ENCODE measurements at regions not wholly inside any gene's neighbourhood (a gene's known extent, or its start where the extent isn't known, plus 50 kb on each side); places are given as distances from the start of the nearest gene placed in this dataset.

- Histone ChIP-seq H3K36me3 (ENCODE audit: low read depth) (no peaks in the 10 kb centered on the region), H4K20me1 (ENCODE audit: insufficient read depth) (no peaks in the 10 kb centered on the region), H3K4me3 (no peak overlapping the region), H3K27me3 (ENCODE audit: insufficient read depth, low read depth) (no peaks in the 10 kb centered on the region), H3K9me2 (ENCODE audit: insufficient read depth) (no peaks in the 10 kb centered on the region), H3K9me3 (ENCODE audit: insufficient read depth, low read depth) (no peaks in the 10 kb centered on the region; the same call in 1 of the 2 replicates), H3F3A (ENCODE audit: insufficient read depth, low read depth) (no peaks in the 10 kb centered on the region), H3K79me2 (ENCODE audit: low read depth) (no peaks in the 10 kb centered on the region), H3K4me2 (no peak overlapping the region), H3K4me1 (replicated peaks; ENCODE audit: insufficient read depth) (no peaks in the 10 kb centered on the region), H2AFZ (no peak overlapping the region), H3K27ac (no peak overlapping the region)
- intact Hi-C loops (cut with micrococcal nuclease; ENCODE audit: unreplicated experiment) = no loop called here
- CTCF ChIA-PET = no interaction called here
- no TSS peak for BruUV-seq (replicated peaks)
- POLR2A ChIA-PET (ENCODE audit: unreplicated experiment) = no interaction called here
- DNase-seq = no peak
- TF ChIP-seq, protein P1, sequence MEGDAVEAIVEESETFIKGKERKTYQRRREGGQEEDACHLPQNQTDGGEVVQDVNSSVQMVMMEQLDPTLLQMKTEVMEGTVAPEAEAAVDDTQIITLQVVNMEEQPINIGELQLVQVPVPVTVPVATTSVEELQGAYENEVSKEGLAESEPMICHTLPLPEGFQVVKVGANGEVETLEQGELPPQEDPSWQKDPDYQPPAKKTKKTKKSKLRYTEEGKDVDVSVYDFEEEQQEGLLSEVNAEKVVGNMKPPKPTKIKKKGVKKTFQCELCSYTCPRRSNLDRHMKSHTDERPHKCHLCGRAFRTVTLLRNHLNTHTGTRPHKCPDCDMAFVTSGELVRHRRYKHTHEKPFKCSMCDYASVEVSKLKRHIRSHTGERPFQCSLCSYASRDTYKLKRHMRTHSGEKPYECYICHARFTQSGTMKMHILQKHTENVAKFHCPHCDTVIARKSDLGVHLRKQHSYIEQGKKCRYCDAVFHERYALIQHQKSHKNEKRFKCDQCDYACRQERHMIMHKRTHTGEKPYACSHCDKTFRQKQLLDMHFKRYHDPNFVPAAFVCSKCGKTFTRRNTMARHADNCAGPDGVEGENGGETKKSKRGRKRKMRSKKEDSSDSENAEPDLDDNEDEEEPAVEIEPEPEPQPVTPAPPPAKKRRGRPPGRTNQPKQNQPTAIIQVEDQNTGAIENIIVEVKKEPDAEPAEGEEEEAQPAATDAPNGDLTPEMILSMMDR (conservative IDR thresholded peaks at IDR 0.05) = no peak
Measured at GRCh38 chr6:48883116-48883515, 579.9 kb downstream of the MMUT start.

DNA sequence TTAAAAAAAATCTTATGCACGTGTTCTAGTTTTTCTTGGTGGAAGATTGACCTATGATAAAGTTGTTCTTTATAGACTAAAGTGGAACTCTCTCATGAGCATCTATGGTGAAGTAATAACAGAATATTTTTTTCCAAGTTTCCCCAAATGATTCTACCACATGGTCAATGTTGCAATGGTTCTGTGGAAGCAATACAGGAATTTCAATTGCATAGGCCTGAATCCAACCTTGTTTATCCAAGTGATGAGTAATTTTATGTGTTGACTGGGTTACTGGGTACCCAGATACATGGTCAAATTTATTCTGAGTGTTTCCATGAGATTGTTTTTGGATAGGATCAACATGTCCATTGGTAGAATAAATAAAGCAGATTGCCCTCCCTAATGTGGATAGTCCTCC is 581.5 kb downstream of the MMUT start:
- no peaks in the 10 kb centered on the region; the same call in 1 of the 2 replicates for H3K9me3 ChIP-seq (ENCODE audit: insufficient read depth, low read depth)
- CTCF ChIA-PET = no interaction called here
- BruUV-seq (replicated peaks) = no TSS peak

GRCh38 chr6:48869595-48869994 is 593.5 kb downstream of the MMUT start:
- intact Hi-C loops (cut with micrococcal nuclease; ENCODE audit: unreplicated experiment) = no loop called here
- H3K4me1 ChIP-seq (replicated peaks; ENCODE audit: insufficient read depth) = no peaks in the 10 kb centered on the region
- H2AFZ ChIP-seq = no peak overlapping the region
- H3K27me3 ChIP-seq (ENCODE audit: insufficient read depth, low read depth) = no peaks in the 10 kb centered on the region
- ChIA-PET CTCF (no interaction called here), POLR2A (ENCODE audit: unreplicated experiment) (no interaction called here)
- H3F3A ChIP-seq (ENCODE audit: insufficient read depth, low read depth) = no peaks in the 10 kb centered on the region
- H3K36me3 ChIP-seq (ENCODE audit: low read depth) = no peaks in the 10 kb centered on the region
- no TSS peak for BruUV-seq (replicated peaks)
- H3K27ac ChIP-seq = no peak overlapping the region
- H3K4me2 ChIP-seq = no peak overlapping the region
- no peaks in the 10 kb centered on the region for H4K20me1 ChIP-seq (ENCODE audit: insufficient read depth)
- DNase-seq = no peak
- TF ChIP-seq, protein P1 (conservative IDR thresholded peaks at IDR 0.05) = no peak
- no peak for TF ChIP-seq EZH2 (IDR thresholded peaks at IDR 0.05; ENCODE audit: low read depth)
- no peak overlapping the region for H3K4me3 ChIP-seq
- peaks cover 8% of the 10 kb centered on the region; the same call in 1 of the 2 replicates for H3K9me2 ChIP-seq (ENCODE audit: insufficient read depth)
- H3K79me2 ChIP-seq (ENCODE audit: low read depth) = no peaks in the 10 kb centered on the region
- peaks cover 5% of the 10 kb centered on the region; the same call in 1 of the 2 replicates for H3K9me3 ChIP-seq (ENCODE audit: insufficient read depth, low read depth)

More for the DNA sequence above, 581.5 kb downstream of the MMUT start:
- intact Hi-C loops (cut with micrococcal nuclease; ENCODE audit: unreplicated experiment) = no loop called here
- no peak overlapping the region for H3K4me2 ChIP-seq
- H3K9me2 ChIP-seq (ENCODE audit: insufficient read depth) = no peaks in the 10 kb centered on the region
- no peaks in the 10 kb centered on the region for H3K79me2 ChIP-seq (ENCODE audit: low read depth)
- H3K4me3 ChIP-seq = no peak overlapping the region
- H3K4me1 ChIP-seq (replicated peaks; ENCODE audit: insufficient read depth) = no peaks in the 10 kb centered on the region
- no peak overlapping the region for H3K27ac ChIP-seq
- TF ChIP-seq EZH2 (IDR thresholded peaks at IDR 0.05; ENCODE audit: low read depth) = no peak
- TF ChIP-seq, protein P1 (conservative IDR thresholded peaks at IDR 0.05) = no peak
- no peaks in the 10 kb centered on the region for H4K20me1 ChIP-seq (ENCODE audit: insufficient read depth)
- H2AFZ ChIP-seq = no peak overlapping the region
- H3K36me3 ChIP-seq (ENCODE audit: low read depth) = no peaks in the 10 kb centered on the region
- H3F3A ChIP-seq (ENCODE audit: insufficient read depth, low read depth) = no peaks in the 10 kb centered on the region
- POLR2A ChIA-PET (ENCODE audit: unreplicated experiment) = no interaction called here
- DNase-seq = no peak
- no peaks in the 10 kb centered on the region for H3K27me3 ChIP-seq (ENCODE audit: insufficient read depth, low read depth)

All from PC-9 (cell line).